LNCAP (cell line): ENCODE measurements at regions not wholly inside any gene's neighbourhood (a gene's known extent, or its start where the extent isn't known, plus 50 kb on each side); places are given as distances from the start of the nearest gene placed in this dataset.

Experiments
- TF ChIP-seq, protein P1 (sequence below): fragments of 450-650 bp; IDR thresholded peaks from 2 replicates; pipeline ENCODE4 v1.5.1; 2017; ENCODE audit warnings: mild to moderate bottlenecking

DNA sequence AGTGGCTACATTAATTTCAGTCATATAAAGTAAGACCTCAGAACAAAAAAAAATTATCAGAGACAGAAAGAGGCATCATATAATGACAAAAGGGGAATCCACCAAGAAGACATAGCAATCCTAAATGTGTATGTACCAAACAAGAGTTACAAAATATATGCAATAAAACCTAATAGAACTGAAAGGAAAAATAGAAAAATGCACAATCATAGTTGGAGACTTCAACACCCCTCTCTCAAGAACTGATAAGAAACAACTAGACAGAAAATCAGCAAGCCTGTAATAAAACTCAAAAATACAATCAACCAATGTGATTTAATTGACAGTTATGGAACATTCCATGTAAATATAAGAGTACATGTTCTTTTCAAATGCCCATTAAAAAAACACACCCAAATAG is 61.3 kb upstream of the C16orf82 start:
- TF ChIP-seq, protein P1, sequence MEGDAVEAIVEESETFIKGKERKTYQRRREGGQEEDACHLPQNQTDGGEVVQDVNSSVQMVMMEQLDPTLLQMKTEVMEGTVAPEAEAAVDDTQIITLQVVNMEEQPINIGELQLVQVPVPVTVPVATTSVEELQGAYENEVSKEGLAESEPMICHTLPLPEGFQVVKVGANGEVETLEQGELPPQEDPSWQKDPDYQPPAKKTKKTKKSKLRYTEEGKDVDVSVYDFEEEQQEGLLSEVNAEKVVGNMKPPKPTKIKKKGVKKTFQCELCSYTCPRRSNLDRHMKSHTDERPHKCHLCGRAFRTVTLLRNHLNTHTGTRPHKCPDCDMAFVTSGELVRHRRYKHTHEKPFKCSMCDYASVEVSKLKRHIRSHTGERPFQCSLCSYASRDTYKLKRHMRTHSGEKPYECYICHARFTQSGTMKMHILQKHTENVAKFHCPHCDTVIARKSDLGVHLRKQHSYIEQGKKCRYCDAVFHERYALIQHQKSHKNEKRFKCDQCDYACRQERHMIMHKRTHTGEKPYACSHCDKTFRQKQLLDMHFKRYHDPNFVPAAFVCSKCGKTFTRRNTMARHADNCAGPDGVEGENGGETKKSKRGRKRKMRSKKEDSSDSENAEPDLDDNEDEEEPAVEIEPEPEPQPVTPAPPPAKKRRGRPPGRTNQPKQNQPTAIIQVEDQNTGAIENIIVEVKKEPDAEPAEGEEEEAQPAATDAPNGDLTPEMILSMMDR: no peak
